ENCODE measurements at regions not wholly inside any gene's neighbourhood (a gene's known extent, or its start where the extent isn't known, plus 50 kb on each side); places are given as distances from the start of the nearest gene placed in this dataset.

DNA sequence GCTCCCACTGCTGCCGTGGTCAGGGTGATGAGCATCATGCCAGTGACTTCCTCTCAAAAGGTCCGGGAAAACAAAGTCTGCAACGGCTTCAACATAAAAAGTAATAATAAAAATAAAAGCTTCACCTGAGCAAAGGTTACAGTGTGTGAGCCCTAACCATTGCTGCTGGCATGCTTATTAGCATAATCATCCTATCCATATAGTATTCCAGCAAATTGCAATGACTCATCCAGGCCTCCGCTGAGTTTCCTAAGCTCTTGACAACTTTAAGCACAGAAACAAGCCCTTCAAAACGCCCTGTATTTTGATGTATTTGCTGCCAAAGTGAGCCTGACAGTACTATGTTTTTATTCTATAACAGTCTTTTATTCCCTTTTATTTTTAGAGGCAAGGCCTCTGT is 100.5 kb downstream of the AASDH start:
- TF ChIP-seq, protein P1, sequence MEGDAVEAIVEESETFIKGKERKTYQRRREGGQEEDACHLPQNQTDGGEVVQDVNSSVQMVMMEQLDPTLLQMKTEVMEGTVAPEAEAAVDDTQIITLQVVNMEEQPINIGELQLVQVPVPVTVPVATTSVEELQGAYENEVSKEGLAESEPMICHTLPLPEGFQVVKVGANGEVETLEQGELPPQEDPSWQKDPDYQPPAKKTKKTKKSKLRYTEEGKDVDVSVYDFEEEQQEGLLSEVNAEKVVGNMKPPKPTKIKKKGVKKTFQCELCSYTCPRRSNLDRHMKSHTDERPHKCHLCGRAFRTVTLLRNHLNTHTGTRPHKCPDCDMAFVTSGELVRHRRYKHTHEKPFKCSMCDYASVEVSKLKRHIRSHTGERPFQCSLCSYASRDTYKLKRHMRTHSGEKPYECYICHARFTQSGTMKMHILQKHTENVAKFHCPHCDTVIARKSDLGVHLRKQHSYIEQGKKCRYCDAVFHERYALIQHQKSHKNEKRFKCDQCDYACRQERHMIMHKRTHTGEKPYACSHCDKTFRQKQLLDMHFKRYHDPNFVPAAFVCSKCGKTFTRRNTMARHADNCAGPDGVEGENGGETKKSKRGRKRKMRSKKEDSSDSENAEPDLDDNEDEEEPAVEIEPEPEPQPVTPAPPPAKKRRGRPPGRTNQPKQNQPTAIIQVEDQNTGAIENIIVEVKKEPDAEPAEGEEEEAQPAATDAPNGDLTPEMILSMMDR (IDR thresholded peaks at IDR 0.05; ENCODE audit: extremely low read depth, insufficient read depth, missing control alignments), result no peak
- in situ Hi-C loops (cut with MboI; ENCODE audit: low pct_unique_long_range_greater_than_20kb, low sequenced_read_pairs, unreplicated experiment), result no loop called here
- no peak for DNase-seq (ENCODE audit: low spot score)

DNA sequence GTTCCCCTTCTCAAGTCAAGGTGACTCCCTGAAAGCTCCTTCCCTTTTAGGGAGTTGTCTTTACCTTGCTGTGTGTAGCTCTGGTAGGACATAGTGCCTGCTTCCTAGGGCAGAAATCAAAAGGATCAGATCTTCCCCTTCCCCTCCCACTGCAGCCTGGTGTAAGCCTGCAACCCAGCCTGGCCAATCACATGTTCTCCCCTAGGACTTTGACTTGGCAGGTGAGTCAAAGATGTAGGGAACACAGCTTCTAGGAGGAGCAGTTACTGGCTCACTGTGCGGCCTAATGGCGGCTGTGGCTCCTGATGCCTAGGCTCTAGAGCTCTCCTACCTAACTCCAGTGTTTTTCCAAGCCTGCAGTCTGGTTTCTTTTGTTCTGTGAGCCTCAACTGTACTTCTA is 103.9 kb downstream of the AASDH start:
- in situ Hi-C loops (cut with MboI; ENCODE audit: low pct_unique_long_range_greater_than_20kb, low sequenced_read_pairs, unreplicated experiment), result no loop called here
- DNase-seq (ENCODE audit: low spot score), result no peak
- TF ChIP-seq, protein P1 (IDR thresholded peaks at IDR 0.05; ENCODE audit: extremely low read depth, insufficient read depth, missing control alignments), result no peak

DNA sequence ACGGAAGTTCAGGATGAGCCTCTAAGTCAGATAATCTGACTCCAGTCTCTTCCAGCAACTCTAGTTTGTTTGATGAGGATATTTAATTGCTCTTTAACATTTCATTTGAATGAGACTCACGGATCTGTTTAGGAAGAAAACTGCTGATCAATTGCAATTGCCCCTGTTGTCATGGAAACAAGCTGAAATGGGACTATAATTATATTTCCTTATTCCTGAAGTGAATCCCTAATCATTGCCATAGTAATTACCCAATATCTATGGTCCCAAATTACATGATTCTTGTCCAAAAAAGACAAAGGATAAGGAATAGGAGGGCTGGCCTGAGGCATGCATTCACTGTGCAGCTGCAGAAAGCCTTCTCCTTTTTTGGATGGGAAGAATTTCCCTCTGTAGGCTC is 105.3 kb downstream of the AASDH start:
- TF ChIP-seq, protein P1 (IDR thresholded peaks at IDR 0.05; ENCODE audit: extremely low read depth, insufficient read depth, missing control alignments), result no peak
- in situ Hi-C loops (cut with MboI; ENCODE audit: low pct_unique_long_range_greater_than_20kb, low sequenced_read_pairs, unreplicated experiment), result no loop called here
- no peak for DNase-seq (ENCODE audit: low spot score)

DNA sequence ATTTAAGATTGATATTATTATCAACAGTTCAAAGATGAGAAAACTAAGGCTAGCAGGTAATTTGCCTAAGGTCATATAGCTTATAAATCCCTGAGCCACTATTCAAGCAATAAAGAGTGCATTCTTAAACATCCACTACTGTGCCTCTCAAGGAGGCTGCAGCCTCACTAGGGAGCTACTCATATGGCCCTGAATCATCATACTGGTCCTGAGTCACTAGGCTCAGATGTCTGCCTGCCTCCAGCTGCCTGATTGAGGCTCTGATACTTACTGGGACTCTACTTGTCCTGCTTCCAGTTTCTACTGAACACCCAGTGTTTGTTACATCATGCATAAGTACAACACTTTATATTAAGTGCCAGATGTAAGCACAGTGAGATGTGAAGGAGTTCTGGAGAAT is 110.7 kb downstream of the AASDH start:
- TF ChIP-seq, protein P1 (IDR thresholded peaks at IDR 0.05; ENCODE audit: extremely low read depth, insufficient read depth, missing control alignments), result no peak
- in situ Hi-C loops (cut with MboI; ENCODE audit: low pct_unique_long_range_greater_than_20kb, low sequenced_read_pairs, unreplicated experiment), result no loop called here
- DNase-seq (ENCODE audit: low spot score), result no peak

DNA sequence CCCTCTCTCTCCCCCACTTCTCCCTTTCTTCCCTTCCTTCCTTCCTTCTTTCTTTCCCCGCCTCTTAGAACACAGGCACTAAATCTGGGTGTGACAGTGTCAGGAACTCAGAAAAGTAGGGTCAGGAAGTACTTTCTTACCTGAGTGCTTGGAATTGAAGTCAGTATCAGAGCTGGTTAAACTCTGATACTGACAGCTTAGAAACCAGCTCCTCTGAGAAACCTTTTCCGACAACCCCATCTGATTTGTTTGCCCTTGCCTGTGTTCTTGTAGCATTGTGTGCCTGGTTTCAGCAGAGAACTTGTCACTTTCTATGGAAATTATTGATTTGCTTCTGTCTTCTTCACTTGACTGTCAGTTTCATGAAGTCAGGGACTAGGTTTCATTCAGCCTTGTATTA is 113.9 kb downstream of the AASDH start:
- TF ChIP-seq, protein P1 (IDR thresholded peaks at IDR 0.05; ENCODE audit: extremely low read depth, insufficient read depth, missing control alignments), result no peak
- no peak for DNase-seq (ENCODE audit: low spot score)
- in situ Hi-C loops (cut with MboI; ENCODE audit: low pct_unique_long_range_greater_than_20kb, low sequenced_read_pairs, unreplicated experiment), result no loop called here

DNA sequence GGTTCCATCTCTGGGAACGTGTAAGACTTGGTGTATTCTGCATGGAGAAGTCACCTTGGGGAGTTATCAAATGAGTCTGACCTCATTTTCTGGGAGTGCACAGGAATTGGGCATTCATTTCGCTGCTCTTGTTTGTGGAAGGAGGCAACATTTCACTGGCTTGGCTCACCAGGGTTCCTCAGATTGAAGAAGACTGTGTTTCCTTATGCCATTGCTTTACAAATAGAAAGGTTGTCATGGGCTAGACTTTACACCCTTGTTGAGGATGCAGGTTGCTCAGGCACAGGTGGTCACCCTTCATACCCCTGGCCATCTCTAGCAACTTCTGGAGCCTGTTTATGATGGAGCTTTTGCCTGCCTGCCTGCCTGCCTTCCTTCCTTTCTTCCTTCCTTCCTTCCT is 114.4 kb downstream of the AASDH start:
- TF ChIP-seq, protein P1 (IDR thresholded peaks at IDR 0.05; ENCODE audit: extremely low read depth, insufficient read depth, missing control alignments), result no peak
- no peak for DNase-seq (ENCODE audit: low spot score)
- in situ Hi-C loops (cut with MboI; ENCODE audit: low pct_unique_long_range_greater_than_20kb, low sequenced_read_pairs, unreplicated experiment), result no loop called here

DNA sequence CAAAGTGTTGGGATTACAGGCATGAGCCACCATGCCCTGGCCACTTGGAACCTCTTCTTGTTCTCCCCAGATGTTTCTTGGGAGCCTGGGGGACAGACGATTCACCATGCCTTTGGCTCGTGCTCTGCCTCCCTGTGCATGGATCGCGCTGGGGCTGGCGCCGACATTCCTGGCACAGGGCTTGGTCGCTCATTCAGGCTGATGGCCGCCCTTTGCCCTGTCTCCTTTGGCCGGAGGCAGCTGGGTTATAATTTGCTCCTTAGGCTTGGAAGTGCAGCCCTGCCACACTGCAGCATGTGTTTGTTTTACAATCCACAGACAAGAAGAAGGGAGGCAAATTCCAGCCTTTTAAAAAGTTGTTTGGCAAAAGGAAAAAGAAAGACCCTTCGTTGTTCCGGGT is 115.3 kb downstream of the AASDH start:
- DNase-seq (ENCODE audit: low spot score), result no peak
- TF ChIP-seq, protein P1 (IDR thresholded peaks at IDR 0.05; ENCODE audit: extremely low read depth, insufficient read depth, missing control alignments), result no peak
- in situ Hi-C loops (cut with MboI; ENCODE audit: low pct_unique_long_range_greater_than_20kb, low sequenced_read_pairs, unreplicated experiment), result no loop called here

Data from GM13977 (cell line).